Sigmoid colon (tissue), 6 donors: ENCODE measurements at regions not wholly inside any gene's neighbourhood (a gene's known extent, or its start where the extent isn't known, plus 50 kb on each side); places are given as distances from the start of the nearest gene placed in this dataset.

ENCODE experiments used
- DNase-seq: peaks from one replicate; pipeline ENCODE4 v3.0.0-alpha.2; 2019
- H3K27ac ChIP-seq, 4 donors: fragments of 200-600 bp; sonication (generic); one replicate each; pipeline ENCODE4 v1.5.1; 2016 to 2019; ENCODE audit warnings: mild to moderate bottlenecking in 1 of 4
- H3K27me3 ChIP-seq, 3 donors: fragments of 200-600 bp; sonication (generic); one replicate each; pipeline ENCODE4 v1.5.1; 2019; ENCODE audit warnings: mild to moderate bottlenecking in 1 of 3
- H3K36me3 ChIP-seq, 4 donors: fragments of 200-600 bp; sonication (generic); one replicate each; pipeline ENCODE4 v1.5.1; 2016 to 2019
- H3K4me1 ChIP-seq, 4 donors: fragments of 200-600 bp; sonication (generic); one replicate each; pipeline ENCODE4 v1.5.1; 2017 to 2019
- H3K4me3 ChIP-seq, 4 donors: fragments of 200-600 bp; sonication (generic); one replicate each; pipeline ENCODE4 v1.5.1; 2017 to 2019; ENCODE audit warnings: mild to moderate bottlenecking in 2 of 4, moderate library complexity in 1 of 4
- H3K9me3 ChIP-seq, 4 donors: fragments of 200-600 bp in 3 of 4; sonication (generic) in 3 of 4; one replicate each; pipeline versions ENCODE4 v1.5.1 to v1.6.1; 2013 to 2019
- EP300 ChIP-seq, 4 donors: sonication (generic); formaldehyde crosslinking; IDR thresholded peaks; one replicate each; pipeline ENCODE4 v1.6.1; 2017; ENCODE audit warnings: antibody characterized with exemption in 4 of 4
- POLR2A ChIP-seq, 2 donors: fragments of 450-650 bp; IDR thresholded peaks; one replicate each; pipeline ENCODE4 v1.6.1; 2016; ENCODE audit warnings: antibody characterized with exemption in 2 of 2, mild to moderate bottlenecking in 2 of 2, moderate library complexity in 2 of 2
- POLR2AphosphoS5 ChIP-seq, 4 donors: sonication (generic); formaldehyde crosslinking; IDR thresholded peaks; one replicate each; pipeline ENCODE4 v1.6.1; 2017; ENCODE audit warnings: antibody characterized with exemption in 4 of 4
- WGBS, 2 donors: extraction: QIAGEN DNeasy Blood & Tissue Kit; methylation state at CpG; one replicate each; pipeline ENCODE4 v1.1.7; 2013; 5-methylcytosine and 5-hydroxymethylcytosine counted together
- intact Hi-C: fragments of 100-400 bp; cut with DNase I; formaldehyde crosslinking; loops from one replicate; pipeline ENCODE4 v1.15.1; 2023
- TF ChIP-seq, protein P1 (sequence below), 4 experiments: fragments of 450-650 bp in 3 of 4; fragments of 200-600 bp in 1 of 4; IDR thresholded peaks; one replicate each; pipeline ENCODE4 v1.5.1; 2016 to 2019; ENCODE audit warnings: antibody characterized with exemption in 4 of 4, mild to moderate bottlenecking in 3 of 4, moderate library complexity in 2 of 4
- donor health status: healthy with polysubstance abuse.
- donor health status: healthy.

- Histone ChIP-seq H3K36me3 (no peaks in the 10 kb centered on the region), H3K4me1 (peaks cover 0 to 51% (median 31%) of the 10 kb centered on the region in 4 donors), H3K9me3 (peaks cover 0 to 2% (median 0%) of the 10 kb centered on the region in 4 donors), H3K4me3 (no peak overlapping the region), H3K27me3 (no peaks in the 10 kb centered on the region), H3K27ac (no peak overlapping the region)
- intact Hi-C loops, result no loop called here
- DNase-seq, result no peak
- 91 to 92% methylated on average over 2 of the region's 2 CpGs for WGBS, 2 donors
- TF ChIP-seq POLR2AphosphoS5 (IDR thresholded peaks at IDR 0.05), result no peak
- no peak for TF ChIP-seq EP300 (IDR thresholded peaks at IDR 0.05)
- TF ChIP-seq, protein P1, sequence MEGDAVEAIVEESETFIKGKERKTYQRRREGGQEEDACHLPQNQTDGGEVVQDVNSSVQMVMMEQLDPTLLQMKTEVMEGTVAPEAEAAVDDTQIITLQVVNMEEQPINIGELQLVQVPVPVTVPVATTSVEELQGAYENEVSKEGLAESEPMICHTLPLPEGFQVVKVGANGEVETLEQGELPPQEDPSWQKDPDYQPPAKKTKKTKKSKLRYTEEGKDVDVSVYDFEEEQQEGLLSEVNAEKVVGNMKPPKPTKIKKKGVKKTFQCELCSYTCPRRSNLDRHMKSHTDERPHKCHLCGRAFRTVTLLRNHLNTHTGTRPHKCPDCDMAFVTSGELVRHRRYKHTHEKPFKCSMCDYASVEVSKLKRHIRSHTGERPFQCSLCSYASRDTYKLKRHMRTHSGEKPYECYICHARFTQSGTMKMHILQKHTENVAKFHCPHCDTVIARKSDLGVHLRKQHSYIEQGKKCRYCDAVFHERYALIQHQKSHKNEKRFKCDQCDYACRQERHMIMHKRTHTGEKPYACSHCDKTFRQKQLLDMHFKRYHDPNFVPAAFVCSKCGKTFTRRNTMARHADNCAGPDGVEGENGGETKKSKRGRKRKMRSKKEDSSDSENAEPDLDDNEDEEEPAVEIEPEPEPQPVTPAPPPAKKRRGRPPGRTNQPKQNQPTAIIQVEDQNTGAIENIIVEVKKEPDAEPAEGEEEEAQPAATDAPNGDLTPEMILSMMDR (IDR thresholded peaks at IDR 0.05), result no peak
- no peak for TF ChIP-seq POLR2A (IDR thresholded peaks at IDR 0.05)
These were observed 78.3 kb upstream of the CIBAR2 start for GRCh38 chr16:85190572-85190971.

DNA sequence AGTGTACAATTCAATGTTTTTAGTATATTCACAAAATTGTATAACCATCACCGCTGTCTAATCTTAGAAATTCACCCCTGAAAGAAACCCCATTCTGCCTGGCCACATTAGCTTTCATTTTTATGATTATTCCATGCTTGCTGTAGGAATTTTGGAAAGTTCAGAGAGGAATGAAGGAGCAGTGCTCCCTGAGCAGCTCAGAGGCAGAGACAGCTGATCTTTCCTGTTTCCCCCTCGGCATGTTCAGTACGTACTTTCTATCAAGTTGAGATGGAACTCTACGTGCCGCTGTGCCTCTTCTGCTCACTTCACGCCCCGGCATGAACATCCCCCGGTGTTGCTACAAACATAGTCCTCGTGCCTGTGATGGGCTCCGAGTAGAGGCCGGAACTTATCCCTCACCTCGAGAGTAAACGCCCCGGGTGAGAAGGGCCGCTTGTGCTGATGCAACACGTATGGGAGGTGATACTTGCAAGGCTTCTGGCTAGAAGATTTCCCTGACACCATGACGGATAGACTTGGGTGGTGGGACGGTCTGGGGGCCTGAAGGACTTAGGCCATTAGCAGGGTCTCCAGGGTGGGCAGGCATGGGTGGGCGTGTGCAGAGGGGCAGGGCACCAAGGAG is 79.2 kb upstream of the CIBAR2 start:
- no peaks in the 10 kb centered on the region for H3K36me3 ChIP-seq
- intact Hi-C loops, result no loop called here
- DNase-seq, result no peak
- H3K27ac ChIP-seq, result no peak overlapping the region
- no peaks in the 10 kb centered on the region for H3K27me3 ChIP-seq
- H3K4me3 ChIP-seq, result no peak overlapping the region
- TF ChIP-seq, protein P1 (IDR thresholded peaks at IDR 0.05), result no peak
- TF ChIP-seq POLR2A (IDR thresholded peaks at IDR 0.05) (no peak), POLR2AphosphoS5 (IDR thresholded peaks at IDR 0.05) (no peak), EP300 (IDR thresholded peaks at IDR 0.05) (no peak)
- 88 to 91% methylated on average over 19 of the region's 19 CpGs for WGBS, 2 donors
- peaks cover 0 to 60% (median 40%) of the 10 kb centered on the region in 4 donors for H3K4me1 ChIP-seq
- H3K9me3 ChIP-seq, result peaks cover 0 to 2% (median 0%) of the 10 kb centered on the region in 4 donors

- H3K27ac ChIP-seq, result peak overlapping the region; percentile 58 to 86 (median 74)
- no peaks in the 10 kb centered on the region for H3K27me3 ChIP-seq
- DNase-seq, result no peak
- intact Hi-C loops, result no loop called here
- no peak overlapping the region for H3K4me3 ChIP-seq
- peaks cover 0 to 2% (median 0%) of the 10 kb centered on the region in 4 donors for H3K9me3 ChIP-seq
- 52 to 81% methylated on average over 20 of the region's 20 CpGs for WGBS, 2 donors
- H3K4me1 ChIP-seq, result peaks cover 2 to 60% (median 42%) of the 10 kb centered on the region in 4 donors
- H3K36me3 ChIP-seq, result no peaks in the 10 kb centered on the region
- TF ChIP-seq POLR2AphosphoS5 (IDR thresholded peaks at IDR 0.05) (no peak), POLR2A (IDR thresholded peaks at IDR 0.05) (no peak), EP300 (IDR thresholded peaks at IDR 0.05) (no peak)
- TF ChIP-seq, protein P1 (IDR thresholded peaks at IDR 0.05), result no peak
These were observed 80.2 kb upstream of the CIBAR2 start for GRCh38 chr16:85192238-85193114.

DNA sequence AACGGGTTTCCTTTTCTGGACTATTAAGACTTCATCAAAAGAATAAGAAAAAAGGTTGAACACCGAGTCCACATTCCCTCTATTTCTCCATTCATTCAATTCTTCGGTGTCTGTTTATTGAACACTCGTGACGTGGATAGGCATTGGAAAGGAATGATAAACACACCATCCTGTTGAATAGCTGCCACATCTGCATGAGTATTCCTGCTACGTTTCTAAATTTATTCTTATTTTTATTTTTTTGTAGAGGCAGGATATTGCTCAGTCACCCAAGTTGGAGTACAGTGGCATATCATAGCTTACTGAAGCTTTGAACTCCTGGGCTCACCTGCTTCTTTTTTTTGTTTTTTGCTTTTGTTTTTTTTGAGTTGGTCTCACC is 80.8 kb upstream of the CIBAR2 start:
- Histone ChIP-seq H3K4me1 (peaks cover 2 to 64% (median 49%) of the 10 kb centered on the region in 4 donors), H3K9me3 (peaks cover 0 to 2% (median 0%) of the 10 kb centered on the region in 4 donors), H3K36me3 (no peaks in the 10 kb centered on the region), H3K27me3 (no peaks in the 10 kb centered on the region), H3K27ac (peak overlapping the region; percentile 58 to 86 (median 74)), H3K4me3 (no peak overlapping the region)
- no peak for DNase-seq
- intact Hi-C loops, result no loop called here
- 79 to 81% methylated on average over 6 of the region's 6 CpGs for WGBS, 2 donors
- peak in 3 of 4 donors; percentile 9 to 83 (median 42) for TF ChIP-seq EP300 (IDR thresholded peaks at IDR 0.05)
- TF ChIP-seq POLR2AphosphoS5 (IDR thresholded peaks at IDR 0.05), result peak in 3 of 4 donors; percentile 31 to 58 (median 39)
- TF ChIP-seq, protein P1 (IDR thresholded peaks at IDR 0.05), result no peak
